PC-3 (cell line): ENCODE measurements at regions not wholly inside any gene's neighbourhood (a gene's known extent, or its start where the extent isn't known, plus 50 kb on each side); places are given as distances from the start of the nearest gene placed in this dataset.

Experiments
- CTCF ChIP-seq: fragments of 300-600 bp; sonication (generic); conservative IDR thresholded peaks from 2 replicates; pipeline ENCODE4 v1.5.1; 2017; ENCODE audit warnings: antibody characterized with exemption, low read depth, mild to moderate bottlenecking, low read length
- EZH2 ChIP-seq: fragments of 300-600 bp; sonication (generic); IDR thresholded peaks from one replicate; pipeline ENCODE4 v1.6.1; 2017; ENCODE audit warnings: antibody characterized with exemption, mild to moderate bottlenecking, low read length; ENCODE audit not compliant: unreplicated experiment
- EZH2phosphoT487 ChIP-seq: fragments of 300-600 bp; sonication (generic); IDR thresholded peaks from 2 replicates; pipeline ENCODE4 v1.6.1; 2018; ENCODE audit warnings: mild to moderate bottlenecking, antibody characterized with exemption, low read length, borderline replicate concordance

- TF ChIP-seq EZH2 (no peak), CTCF (no peak), EZH2phosphoT487 (no peak)
Observed at GRCh38 chr4:8739317-8739716, 132.3 kb downstream of the HMX1 start.
